ENCODE measurements at regions not wholly inside any gene's neighbourhood (a gene's known extent, or its start where the extent isn't known, plus 50 kb on each side); places are given as distances from the start of the nearest gene placed in this dataset.

DNA sequence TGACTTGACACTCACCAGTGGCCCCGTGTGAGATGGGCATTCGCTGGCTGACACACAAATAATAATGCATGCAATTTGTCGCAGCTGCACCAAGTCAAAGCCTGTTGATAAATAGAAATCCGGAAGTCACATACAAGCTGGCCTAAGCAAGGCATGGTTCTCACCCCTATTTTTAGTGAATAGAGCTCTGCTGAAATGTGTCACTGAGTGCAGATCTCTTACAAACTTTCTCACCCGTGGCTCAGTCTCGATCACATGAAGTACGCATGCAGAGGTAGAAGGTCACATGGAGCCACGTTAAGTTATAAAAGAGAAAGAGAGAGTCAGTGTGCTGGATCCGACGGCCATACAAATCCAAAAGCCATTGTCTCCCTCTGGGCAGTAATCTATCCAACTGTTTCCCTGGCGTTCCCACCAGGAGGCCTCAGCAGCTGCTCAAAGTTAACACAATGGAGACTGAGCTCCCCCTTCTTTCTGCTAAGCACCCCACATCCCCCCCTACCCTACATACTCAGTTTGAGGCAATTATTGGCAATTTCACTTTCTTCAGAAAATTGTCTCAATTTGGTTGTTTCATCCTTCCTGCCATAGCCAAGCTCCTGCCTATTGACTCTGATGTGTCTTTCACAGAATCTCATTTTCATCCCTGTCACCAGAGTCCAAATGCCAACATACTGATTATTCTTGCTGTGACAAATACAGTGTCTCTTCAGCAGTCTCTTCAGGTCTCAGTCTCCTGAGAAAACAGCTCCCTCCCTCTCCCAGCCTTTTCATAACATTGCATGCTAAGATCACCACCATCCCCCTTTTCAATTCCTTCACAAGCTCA, 473.3 kb upstream of the NRP1 start:
- no peak for ATAC-seq (ENCODE audit: poor library complexity)
- intact Hi-C loops (cut with DNase I): loop anchor here (10.0 kb wide), 1 partner anchor 473 kb away; the partner anchor contains the start of gene NRP1
- DNase-seq: no peak

DNA sequence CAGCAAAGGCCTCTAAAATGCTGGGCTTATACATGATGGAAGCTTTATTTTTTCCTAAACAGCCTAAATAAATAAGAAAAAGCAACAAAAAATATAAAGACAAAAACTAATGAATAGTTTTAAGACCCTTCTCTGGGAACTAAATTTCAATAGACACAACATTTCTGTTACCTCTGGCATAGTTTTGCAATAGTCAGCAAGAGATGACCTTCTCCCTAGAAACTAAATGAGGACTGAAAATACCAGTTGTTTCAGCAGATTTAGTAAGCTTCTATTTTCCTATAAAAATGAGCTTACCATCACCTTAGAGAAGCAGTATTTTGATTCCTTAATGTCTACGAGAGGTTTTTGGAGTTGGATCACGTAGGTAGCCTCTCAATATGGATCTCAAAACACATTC, 471.4 kb upstream of the NRP1 start:
- ATAC-seq (ENCODE audit: poor library complexity) (no peak), DNase-seq (no peak)
- intact Hi-C loops (cut with DNase I): loop anchor here (10.0 kb wide), 1 partner anchor 471 kb away; the partner anchor contains the start of gene NRP1

DNA sequence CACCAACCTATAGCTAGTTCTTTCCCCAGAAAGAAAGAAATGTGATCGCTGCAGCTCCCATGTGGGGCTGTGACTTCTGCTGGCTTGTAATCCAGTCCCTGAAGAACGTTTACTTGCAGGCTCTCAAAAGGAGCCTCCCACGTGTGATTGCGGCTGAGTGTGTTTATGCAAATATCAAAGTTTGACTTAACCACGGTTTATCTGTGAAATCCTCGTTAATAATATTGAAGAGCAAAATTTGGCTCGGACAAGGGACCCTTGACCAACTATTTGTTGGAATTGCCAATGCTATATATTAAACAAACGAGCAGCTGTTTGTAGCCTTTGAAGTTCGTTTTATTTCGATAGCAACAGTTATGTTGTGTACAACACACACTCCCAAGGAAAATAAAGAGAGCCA, 470.1 kb upstream of the NRP1 start:
- no peak for ATAC-seq (ENCODE audit: poor library complexity)
- DNase-seq: no peak
- intact Hi-C loops (cut with DNase I): loop anchor here (10.0 kb wide), 1 partner anchor 470 kb away; the partner anchor contains the start of gene NRP1

DNA sequence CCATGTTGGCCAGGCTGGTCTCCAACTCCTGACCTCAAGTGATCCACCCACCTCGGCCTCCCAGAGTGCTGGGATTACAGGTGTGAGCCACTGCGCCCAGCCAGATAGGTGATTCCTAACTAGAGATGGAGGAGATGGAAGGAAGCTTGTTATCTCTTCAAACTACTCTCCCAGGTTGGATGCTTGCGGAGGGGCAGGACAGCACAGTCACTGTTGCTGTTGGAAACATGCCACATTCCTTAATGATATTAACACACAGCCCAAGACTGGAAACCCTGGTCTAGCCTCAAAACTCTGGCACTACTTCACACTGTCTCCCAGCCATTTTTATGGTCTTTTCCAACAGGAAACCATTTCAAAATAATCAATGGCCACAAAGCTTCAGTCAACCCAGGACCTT, 468.8 kb upstream of the NRP1 start:
- no peak for DNase-seq
- ATAC-seq (ENCODE audit: poor library complexity): no peak
- intact Hi-C loops (cut with DNase I): loop anchor here (10.0 kb wide), 1 partner anchor 468 kb away; the partner anchor contains the start of gene NRP1

DNA sequence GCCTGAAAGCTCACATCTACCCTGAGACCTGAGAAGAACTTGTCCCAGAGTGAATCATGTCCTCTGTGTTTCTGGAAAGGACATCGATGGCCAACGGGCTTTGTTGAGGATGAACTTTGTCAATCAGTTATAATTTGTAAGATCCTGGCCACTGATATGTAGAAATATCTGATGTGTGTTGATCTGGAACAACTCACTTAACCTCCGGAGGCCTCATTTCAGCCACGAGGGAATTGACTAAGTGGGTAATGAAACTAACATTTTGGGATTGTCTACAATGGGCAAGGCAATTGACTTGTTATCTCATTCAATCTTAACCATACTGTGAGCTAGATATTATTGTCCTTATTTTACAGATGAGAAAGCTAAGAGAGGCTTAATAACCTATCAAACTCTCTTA, 468.1 kb upstream of the NRP1 start:
- DNase-seq: no peak
- intact Hi-C loops (cut with DNase I): loop anchor here (10.0 kb wide), 1 partner anchor 468 kb away; the partner anchor contains the start of gene NRP1
- no peak for ATAC-seq (ENCODE audit: poor library complexity)

DNA sequence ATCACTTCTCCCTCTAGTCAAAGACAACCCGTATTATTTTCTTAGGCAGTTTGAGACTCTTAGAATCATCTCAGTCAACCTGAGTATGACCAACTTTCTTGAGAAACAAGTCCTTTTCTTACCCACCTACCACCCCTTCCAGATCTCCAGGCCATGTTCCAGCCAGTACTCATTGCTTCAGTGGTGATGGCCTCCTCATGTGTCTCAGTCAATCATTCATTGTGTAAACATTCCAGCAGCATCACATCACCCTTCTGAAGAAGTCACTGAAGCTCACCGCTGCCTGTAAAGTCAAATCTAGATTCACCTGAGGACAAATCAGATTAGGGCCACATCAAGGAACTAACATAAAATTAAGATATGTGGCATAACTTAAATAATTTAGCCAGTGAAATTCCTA, 467.2 kb upstream of the NRP1 start:
- intact Hi-C loops (cut with DNase I): loop anchor here (10.0 kb wide), 1 partner anchor 467 kb away; the partner anchor contains the start of gene NRP1
- DNase-seq (no peak), ATAC-seq (ENCODE audit: poor library complexity) (no peak)

DNA sequence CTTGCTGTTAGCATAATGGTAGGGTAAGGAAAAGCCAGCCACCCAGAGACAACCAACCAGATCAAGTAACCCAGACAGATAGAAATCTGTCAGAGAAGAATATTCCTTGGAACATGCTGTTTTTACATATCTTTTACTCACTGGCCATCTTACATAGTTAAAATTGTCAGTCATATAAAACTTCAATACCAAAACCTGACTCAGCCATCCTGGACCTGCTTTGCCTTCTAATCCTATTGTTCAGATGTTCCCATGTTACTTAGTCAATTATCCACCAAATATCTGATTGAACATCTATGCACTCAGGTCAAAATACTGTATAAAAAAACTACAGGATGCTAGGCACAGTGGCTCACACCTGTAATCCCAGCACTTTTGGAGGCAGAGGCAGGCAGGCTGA, 466.5 kb upstream of the NRP1 start:
- intact Hi-C loops (cut with DNase I): loop anchor here (10.0 kb wide), 1 partner anchor 466 kb away; the partner anchor contains the start of gene NRP1
- DNase-seq: no peak
- ATAC-seq (ENCODE audit: poor library complexity): no peak

DNA sequence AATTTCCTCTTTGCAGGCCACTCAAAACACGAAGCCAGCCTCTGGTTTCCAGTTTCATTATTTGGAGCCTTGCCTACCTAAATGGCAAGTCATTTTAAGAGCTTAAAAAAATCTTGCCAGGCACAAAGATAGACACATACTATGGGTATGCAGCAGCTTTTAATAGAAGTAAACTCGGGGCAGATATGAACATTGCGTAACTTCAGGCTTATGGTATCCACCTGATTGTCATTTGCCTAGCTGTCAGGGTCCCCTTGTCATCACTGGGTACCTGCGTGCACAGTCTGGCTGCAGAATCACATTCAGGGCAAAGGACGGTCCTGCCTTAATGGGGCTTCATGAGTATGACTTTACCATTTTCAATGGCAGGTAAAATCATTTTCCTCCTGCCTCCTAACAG, 466.1 kb upstream of the NRP1 start:
- peak; percentile 96 for ATAC-seq (ENCODE audit: poor library complexity)
- intact Hi-C loops (cut with DNase I): loop anchor here (10.0 kb wide), 1 partner anchor 466 kb away; the partner anchor contains the start of gene NRP1
- DNase-seq: no peak

DNA sequence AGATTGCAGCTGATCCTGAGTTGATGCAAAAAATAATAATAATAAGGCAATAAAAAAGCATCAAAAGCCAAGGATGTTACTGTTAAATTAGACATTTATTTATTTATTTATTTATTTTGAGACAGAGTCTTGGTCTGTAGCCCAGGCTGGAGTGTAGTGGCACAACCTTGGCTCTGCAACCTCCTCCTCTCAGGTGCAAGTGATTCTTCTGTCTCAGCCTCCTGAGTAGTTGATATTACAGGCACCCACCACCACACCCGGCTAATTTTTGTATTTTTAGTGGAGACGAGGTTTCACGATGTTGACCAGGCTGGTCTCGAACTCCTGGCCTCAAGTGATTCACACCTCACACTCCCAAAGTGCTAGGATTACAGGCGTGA, 465.5 kb upstream of the NRP1 start:
- peak; percentile 55 for ATAC-seq (ENCODE audit: poor library complexity)
- no peak for DNase-seq
- intact Hi-C loops (cut with DNase I): loop anchor here (10.0 kb wide), 1 partner anchor 465 kb away; the partner anchor contains the start of gene NRP1

DNA sequence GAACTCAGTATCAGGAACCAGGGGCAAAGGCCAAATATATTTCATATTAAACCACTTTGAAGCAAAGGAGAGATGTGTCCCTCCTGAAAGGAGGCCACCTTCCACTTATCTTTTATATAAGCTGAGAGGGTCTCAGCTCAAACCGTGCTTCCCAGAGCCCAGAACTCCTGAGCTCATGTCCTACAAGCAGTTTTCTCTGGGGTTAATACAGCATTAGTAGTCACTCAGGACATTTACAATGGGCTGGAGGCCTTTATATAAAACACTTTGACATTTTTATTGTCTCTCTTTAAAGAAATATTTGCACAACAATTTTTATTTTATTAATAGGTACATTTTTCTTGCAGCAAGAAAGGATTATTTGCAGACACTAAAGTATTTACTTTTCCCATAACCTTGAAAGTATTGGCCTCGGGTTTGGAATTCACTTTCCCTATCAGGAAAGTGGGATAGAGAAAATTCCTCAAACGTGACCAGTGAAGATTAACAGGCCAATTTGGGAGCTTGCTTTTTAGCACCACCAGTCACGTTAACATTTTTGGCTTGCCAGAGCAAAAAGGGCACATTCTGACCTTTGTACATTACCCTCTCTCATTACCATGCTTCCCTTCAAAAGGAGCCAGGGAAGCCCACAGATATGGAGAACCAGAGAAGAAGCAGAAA, 464.9 kb upstream of the NRP1 start:
- DNase-seq (no peak), ATAC-seq (ENCODE audit: poor library complexity) (peak; percentile 78)
- intact Hi-C loops (cut with DNase I): no loop called here

DNA sequence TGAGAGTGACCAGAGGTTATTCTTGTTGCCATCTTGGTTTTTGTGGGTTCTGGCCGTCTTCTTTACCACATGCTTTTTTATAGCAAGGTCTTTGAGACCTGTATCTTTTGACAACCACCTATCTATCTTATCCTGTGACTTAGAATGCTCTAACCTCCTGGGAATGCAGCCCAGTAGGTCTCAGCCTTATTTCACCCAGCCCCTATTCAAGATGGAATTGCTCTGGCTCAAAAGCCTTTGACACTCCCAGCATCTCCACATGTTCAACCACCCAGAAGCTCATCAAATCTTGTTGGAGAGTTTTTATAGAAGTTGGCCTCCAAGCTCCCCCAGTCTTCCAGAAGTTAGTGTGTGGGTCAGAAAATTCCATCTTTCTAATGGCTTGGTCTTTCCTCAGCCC, 464.3 kb upstream of the NRP1 start:
- no peak for ATAC-seq (ENCODE audit: poor library complexity)
- DNase-seq: no peak
- intact Hi-C loops (cut with DNase I): no loop called here

DNA sequence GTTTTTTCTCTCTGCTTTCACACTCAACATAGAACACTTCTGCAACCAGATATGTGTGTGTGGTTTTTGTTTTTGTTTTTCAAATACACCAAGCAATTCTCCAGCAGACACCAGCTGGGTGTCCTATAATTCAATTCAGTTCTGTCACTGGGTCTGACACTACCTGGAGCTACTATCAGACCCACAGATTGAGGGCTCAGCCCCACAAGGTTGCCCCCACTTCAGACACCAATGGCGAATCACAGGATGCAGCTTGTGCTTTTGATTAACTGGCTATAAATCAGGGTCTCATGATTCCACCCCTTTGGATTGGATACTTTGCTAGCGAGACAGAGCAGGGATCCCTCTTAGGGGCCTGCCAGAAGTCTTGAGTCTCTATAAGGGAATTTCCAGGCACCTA, 462.2 kb upstream of the NRP1 start:
- no peak for DNase-seq
- intact Hi-C loops (cut with DNase I): no loop called here
- no peak for ATAC-seq (ENCODE audit: poor library complexity)

DNA sequence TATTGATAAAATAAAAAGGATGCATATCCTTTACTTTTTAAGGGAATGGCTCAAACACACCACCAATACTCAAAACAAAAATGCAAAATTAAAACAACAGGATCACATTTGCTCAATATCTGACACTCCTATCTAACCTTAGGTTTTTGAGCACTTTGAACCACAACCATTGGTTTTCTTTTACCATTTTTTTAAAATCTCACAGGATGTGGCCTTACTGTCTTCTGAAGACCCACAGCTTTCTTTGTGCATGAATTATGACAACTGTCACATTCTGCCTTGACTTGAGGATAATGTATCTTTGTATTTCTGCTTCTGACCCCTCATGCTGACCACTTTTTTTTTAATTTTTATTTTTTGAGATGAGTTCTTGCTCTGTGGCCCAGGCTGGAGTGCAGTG, 461.1 kb upstream of the NRP1 start:
- ATAC-seq (ENCODE audit: poor library complexity): no peak
- DNase-seq: no peak
- intact Hi-C loops (cut with DNase I): no loop called here

DNA sequence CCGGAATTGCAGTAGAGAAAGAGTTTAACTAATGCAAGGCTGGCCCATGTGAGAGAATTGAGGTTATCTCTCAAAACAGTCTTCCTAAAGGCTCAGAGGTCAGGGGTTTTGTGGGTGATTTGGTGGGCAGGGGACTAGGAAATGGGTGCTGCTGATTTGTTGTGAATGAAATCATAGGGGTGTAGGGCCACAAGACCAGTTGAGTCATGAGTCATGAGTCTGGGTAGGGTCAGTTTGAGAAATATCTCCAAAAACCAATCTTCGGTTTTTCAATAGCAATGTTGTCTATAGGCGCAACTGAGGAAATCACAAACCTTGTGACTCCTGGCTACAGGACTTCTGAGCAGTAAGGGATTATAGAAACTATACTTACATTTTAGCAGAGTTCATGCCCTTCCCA, 460.0 kb upstream of the NRP1 start:
- no peak for DNase-seq
- intact Hi-C loops (cut with DNase I): no loop called here
- no peak for ATAC-seq (ENCODE audit: poor library complexity)

DNA sequence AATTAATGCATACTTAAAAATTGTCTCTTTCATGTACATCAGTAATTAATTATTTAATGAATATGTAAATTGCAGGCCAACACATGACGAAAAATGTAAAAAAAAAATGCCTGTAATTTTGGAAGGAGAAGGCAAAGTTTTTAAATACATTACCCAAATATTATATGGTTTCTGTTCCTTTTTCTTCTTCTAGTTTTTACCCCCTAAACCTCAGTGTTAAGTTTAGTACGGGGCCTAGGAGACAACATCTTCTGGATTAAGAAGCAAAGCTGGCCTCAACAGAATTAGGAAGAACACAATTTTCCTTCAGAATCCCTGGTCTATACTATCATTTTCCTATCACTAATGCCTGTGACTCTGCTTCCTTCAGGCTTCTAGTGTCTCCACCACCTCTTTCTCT, 459.3 kb upstream of the NRP1 start:
- intact Hi-C loops (cut with DNase I): no loop called here
- ATAC-seq (ENCODE audit: poor library complexity) (no peak), DNase-seq (no peak)

DNA sequence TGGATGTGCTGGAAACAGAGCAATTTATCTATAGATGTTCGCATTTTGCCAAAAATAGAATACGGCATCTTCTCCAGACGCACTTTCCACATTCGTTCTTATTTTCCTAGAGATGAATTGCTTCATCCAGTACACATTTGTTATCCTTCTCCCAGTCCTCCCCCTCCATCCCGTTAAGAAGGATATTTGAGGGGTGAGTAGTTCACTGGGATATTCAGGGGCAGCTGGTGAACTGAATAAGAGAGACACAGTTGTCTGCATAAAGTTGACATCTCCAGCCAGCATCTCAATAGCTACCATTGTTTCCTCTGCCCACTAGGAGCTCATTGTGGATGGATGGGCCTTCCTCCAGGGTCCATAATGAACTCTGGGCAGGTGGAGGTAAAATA, 456.8 kb upstream of the NRP1 start:
- DNase-seq: no peak
- intact Hi-C loops (cut with DNase I): no loop called here
- ATAC-seq (ENCODE audit: poor library complexity): no peak

DNA sequence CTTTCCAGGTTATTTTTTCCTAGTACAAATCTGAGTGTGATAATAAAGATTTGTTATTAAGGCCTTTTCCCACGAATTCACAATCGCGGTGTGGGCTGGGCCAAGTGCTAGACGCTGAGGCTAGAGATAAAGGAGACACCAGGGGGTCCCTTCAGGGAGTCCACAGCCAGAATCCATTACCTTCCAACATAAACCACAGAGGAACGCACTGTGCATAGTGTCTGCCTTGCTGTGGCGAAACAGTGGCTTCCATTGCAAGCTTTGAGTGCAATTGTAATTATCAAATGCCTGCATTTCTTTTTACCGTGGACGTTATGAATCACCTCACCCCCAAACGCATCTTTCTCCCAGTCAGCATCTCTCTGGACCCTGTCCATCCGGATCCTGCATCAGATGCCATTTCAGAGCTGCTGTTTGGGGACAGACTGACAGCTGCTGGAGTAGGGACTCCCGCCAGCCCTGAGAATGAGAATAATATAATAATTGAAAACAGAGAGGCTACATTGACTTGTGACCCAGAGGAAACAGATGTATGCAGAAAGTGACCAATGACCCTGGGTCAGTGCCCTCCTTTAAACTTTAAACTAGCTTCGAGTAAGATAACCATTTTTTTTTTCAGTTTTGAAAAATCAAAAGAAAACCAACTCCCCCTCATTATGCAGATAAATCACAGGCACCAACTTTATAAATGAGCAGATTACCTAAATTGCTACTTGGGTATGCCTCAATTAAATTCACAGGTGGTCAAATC, 456.2 kb upstream of the NRP1 start:
- ATAC-seq (ENCODE audit: poor library complexity): peak; percentile 48
- intact Hi-C loops (cut with DNase I): no loop called here
- DNase-seq: no peak

DNA sequence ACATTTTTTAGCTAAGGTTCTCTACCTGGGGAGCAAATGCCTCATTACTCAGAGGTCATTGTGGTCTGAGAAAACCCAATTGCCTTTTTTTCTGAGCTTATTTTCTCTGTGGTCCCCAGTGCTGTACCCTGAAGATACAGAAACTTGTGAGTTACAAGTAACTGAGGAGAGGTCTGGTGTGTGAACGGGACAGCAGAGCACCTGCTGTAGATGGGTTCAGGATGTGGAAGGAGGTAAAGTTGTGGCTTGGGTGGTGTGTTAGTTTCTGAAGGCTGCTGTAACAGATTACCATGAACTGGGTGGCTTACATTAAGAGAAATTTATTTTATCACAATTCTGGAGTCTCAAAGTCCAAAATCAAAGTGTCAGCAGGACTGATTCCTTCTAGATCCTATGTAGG, 449.1 kb upstream of the NRP1 start:
- ATAC-seq (ENCODE audit: poor library complexity): no peak
- intact Hi-C loops (cut with DNase I): no loop called here
- no peak for DNase-seq

DNA sequence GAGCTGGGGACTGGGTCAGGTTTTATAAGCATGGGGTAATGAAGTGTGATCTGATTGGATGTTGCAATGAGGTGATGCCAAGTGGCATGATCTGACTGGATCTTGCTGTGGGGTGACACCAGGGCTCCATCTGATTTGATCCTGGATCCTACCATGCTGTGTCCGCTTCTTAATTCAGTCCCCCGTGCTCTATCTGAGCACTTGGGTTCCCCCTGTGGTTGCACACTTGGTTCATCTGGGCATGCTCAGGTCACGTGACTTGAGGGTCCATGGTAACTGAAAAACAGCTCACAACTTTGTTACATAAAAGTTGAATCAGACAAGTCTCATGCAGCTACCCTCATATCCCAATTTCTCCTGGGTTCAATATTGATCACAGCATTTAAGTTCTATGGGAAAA, 448.6 kb upstream of the NRP1 start:
- intact Hi-C loops (cut with DNase I): no loop called here
- DNase-seq (no peak), ATAC-seq (ENCODE audit: poor library complexity) (no peak)
